ENCODE measurements at regions not wholly inside any gene's neighbourhood (a gene's known extent, or its start where the extent isn't known, plus 50 kb on each side); places are given as distances from the start of the nearest gene placed in this dataset.

DNA sequence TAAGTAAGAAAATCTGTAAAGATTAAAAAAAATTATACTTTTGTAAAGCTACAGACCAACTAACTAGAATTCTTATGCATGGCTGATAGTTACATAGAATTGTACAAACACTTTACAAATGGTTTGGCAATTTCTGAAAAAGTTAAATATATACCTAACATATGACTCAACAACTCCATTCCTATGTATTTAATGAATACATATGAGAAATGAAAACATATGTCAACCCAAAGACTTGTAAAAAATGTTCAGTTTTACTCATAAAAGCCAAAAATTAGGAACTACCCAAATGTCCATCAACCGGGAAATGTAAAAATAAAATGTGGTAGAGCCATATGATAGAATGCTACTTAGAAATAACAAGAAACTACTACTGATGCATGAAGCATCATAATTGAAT lies 152.6 kb upstream of the NRG3 start:
- TF ChIP-seq, protein P1, sequence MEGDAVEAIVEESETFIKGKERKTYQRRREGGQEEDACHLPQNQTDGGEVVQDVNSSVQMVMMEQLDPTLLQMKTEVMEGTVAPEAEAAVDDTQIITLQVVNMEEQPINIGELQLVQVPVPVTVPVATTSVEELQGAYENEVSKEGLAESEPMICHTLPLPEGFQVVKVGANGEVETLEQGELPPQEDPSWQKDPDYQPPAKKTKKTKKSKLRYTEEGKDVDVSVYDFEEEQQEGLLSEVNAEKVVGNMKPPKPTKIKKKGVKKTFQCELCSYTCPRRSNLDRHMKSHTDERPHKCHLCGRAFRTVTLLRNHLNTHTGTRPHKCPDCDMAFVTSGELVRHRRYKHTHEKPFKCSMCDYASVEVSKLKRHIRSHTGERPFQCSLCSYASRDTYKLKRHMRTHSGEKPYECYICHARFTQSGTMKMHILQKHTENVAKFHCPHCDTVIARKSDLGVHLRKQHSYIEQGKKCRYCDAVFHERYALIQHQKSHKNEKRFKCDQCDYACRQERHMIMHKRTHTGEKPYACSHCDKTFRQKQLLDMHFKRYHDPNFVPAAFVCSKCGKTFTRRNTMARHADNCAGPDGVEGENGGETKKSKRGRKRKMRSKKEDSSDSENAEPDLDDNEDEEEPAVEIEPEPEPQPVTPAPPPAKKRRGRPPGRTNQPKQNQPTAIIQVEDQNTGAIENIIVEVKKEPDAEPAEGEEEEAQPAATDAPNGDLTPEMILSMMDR (IDR thresholded peaks at IDR 0.05) = no peak
- no peak for TF ChIP-seq POLR2A (IDR thresholded peaks at IDR 0.05)

Data from breast epithelium (tissue), 3 donors.